KMS-11 (cell line): ENCODE measurements at regions not wholly inside any gene's neighbourhood (a gene's known extent, or its start where the extent isn't known, plus 50 kb on each side); places are given as distances from the start of the nearest gene placed in this dataset.

Source experiments
- H2AFZ ChIP-seq: fragments of 200-600 bp; sonication (generic); 2 replicates; pipeline ENCODE4 v1.6.1; 2016; ENCODE audit warnings: antibody characterized with exemption, mixed run types, low read depth
- H3K27ac ChIP-seq: fragments of 200-600 bp; sonication (generic); 2 replicates; pipeline ENCODE4 v1.6.1; 2016; ENCODE audit warnings: mild to moderate bottlenecking, mixed run types
- H3K27me3 ChIP-seq: fragments of 200-600 bp; sonication (generic); 2 replicates; pipeline ENCODE4 v1.6.1; 2017; ENCODE audit warnings: mild to moderate bottlenecking, low read depth, mixed run types, moderate library complexity; ENCODE audit not compliant: insufficient read depth
- H3K36me3 ChIP-seq: fragments of 200-600 bp; sonication (generic); 2 replicates; pipeline ENCODE4 v1.6.1; 2017; ENCODE audit warnings: mild to moderate bottlenecking, mixed run types; ENCODE audit not compliant: insufficient read depth
- H3K4me1 ChIP-seq: fragments of 200-600 bp; sonication (generic); 2 replicates; pipeline ENCODE4 v1.6.1; 2016; ENCODE audit warnings: mild to moderate bottlenecking, low read depth, mixed run types; ENCODE audit not compliant: poor library complexity, severe bottlenecking
- H3K4me2 ChIP-seq: fragments of 200-600 bp; sonication (generic); 2 replicates; pipeline ENCODE4 v1.7.0; 2016; ENCODE audit warnings: mild to moderate bottlenecking, mixed run types
- H3K4me3 ChIP-seq: fragments of 200-600 bp; sonication (generic); IDR thresholded peaks from 2 replicates; pipeline ENCODE4 v1.6.1; 2017; ENCODE audit warnings: low read depth, low read length, mixed read lengths; ENCODE audit not compliant: insufficient read depth
- H3K79me2 ChIP-seq: fragments of 200-600 bp; sonication (generic); 2 replicates; pipeline ENCODE4 v1.6.1; 2016; ENCODE audit warnings: low read depth, mixed run types; ENCODE audit not compliant: insufficient read depth
- H3K9ac ChIP-seq: fragments of 200-600 bp; sonication (generic); 2 replicates; pipeline ENCODE4 v1.6.1; 2016; ENCODE audit warnings: mild to moderate bottlenecking, mixed run types
- H4K20me1 ChIP-seq: fragments of 200-600 bp; sonication (generic); 2 replicates; pipeline ENCODE4 v1.6.1; 2016; ENCODE audit warnings: mild to moderate bottlenecking, mixed run types; ENCODE audit not compliant: insufficient read depth
- TF ChIP-seq, protein P1 (sequence below): fragments of 200-600 bp; sonication (generic); conservative IDR thresholded peaks from 2 replicates; pipeline ENCODE4 v1.6.1; 2017; ENCODE audit warnings: low read depth, mild to moderate bottlenecking, antibody characterized with exemption, low read length, moderate library complexity, mixed read lengths

DNA sequence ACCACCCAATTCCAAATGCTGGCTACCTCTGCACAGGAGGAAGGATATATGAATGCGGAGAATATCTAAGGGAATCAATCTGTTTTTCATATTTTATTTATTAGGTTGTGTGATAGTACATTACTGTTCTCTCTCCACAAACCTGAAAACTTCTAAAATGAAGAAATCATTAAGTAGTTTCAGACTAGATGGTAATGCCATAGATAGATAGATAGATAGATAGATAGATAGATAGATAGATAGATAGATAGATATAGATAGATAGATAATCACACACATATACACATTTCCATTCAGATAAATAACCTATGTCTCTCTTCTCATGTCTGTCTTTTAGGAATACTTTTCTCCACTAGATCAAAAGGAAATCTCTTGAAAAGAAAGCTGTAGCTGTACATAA is 126.1 kb upstream of the TSPAN8 start:
- H4K20me1 ChIP-seq: no peaks in the 10 kb centered on the region

DNA sequence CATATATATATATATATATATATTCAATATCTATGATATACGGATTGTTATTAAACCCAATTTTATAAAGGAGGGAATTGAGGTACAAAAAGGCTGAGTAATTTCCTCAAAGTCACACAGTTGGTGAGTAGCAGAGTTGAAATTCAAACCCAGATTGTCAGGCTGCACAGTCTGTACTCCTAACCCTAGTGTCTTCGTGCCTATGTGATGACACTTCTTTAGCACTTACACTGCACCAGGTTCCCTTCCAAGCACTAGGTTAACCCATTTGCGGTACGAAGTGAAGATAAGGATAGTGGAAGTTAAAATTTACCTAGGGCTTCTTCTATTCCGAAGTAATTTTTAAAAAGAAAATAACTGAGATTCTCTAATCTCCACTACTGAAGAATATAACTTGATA is 125.1 kb upstream of the TSPAN8 start:
- TF ChIP-seq, protein P1, sequence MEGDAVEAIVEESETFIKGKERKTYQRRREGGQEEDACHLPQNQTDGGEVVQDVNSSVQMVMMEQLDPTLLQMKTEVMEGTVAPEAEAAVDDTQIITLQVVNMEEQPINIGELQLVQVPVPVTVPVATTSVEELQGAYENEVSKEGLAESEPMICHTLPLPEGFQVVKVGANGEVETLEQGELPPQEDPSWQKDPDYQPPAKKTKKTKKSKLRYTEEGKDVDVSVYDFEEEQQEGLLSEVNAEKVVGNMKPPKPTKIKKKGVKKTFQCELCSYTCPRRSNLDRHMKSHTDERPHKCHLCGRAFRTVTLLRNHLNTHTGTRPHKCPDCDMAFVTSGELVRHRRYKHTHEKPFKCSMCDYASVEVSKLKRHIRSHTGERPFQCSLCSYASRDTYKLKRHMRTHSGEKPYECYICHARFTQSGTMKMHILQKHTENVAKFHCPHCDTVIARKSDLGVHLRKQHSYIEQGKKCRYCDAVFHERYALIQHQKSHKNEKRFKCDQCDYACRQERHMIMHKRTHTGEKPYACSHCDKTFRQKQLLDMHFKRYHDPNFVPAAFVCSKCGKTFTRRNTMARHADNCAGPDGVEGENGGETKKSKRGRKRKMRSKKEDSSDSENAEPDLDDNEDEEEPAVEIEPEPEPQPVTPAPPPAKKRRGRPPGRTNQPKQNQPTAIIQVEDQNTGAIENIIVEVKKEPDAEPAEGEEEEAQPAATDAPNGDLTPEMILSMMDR: no peak
- no peak overlapping the region for H3K9ac ChIP-seq

More for the DNA sequence above, 126.1 kb upstream of the TSPAN8 start:
- no peaks in the 10 kb centered on the region for H3K27me3 ChIP-seq
- no peak overlapping the region for H3K27ac ChIP-seq
- no peak overlapping the region for H3K9ac ChIP-seq
- no peak overlapping the region for H3K4me2 ChIP-seq
- TF ChIP-seq, protein P1: no peak
- no peak overlapping the region for H2AFZ ChIP-seq
- H3K36me3 ChIP-seq: no peaks in the 10 kb centered on the region
- no peak overlapping the region for H3K4me3 ChIP-seq
- H3K79me2 ChIP-seq: no peaks in the 10 kb centered on the region
- no peaks in the 10 kb centered on the region for H3K4me1 ChIP-seq

DNA sequence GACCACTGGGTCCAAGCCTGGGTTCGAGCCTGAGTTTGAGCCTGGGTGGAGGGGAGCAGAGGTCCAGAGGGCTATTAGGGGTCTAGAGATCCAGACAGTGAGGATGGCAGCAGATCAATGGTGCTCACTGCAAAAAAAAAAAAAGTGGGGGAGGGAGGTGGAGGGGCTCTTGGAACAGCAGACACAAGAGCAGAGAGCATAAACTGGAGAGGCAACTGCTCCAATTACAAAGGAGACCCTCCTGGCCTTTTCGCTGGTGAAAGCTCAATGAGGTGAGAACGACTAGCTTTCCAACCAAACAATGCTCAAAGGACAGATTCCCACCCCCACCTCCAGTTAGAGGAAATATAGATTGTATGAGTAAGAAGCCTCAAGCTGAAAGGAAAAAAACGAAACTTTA is 124.2 kb upstream of the TSPAN8 start:
- Histone ChIP-seq H4K20me1 (no peaks in the 10 kb centered on the region), H3K4me3 (no peak overlapping the region), H3K4me2 (no peak overlapping the region), H2AFZ (no peak overlapping the region), H3K36me3 (no peaks in the 10 kb centered on the region), H3K27me3 (no peaks in the 10 kb centered on the region), H3K4me1 (no peaks in the 10 kb centered on the region), H3K9ac (no peak overlapping the region), H3K27ac (no peak overlapping the region), H3K79me2 (no peaks in the 10 kb centered on the region)
- TF ChIP-seq, protein P1: no peak

More for the DNA sequence above, 125.1 kb upstream of the TSPAN8 start:
- Histone ChIP-seq H3K4me2 (no peak overlapping the region), H2AFZ (no peak overlapping the region), H3K36me3 (no peaks in the 10 kb centered on the region), H3K79me2 (no peaks in the 10 kb centered on the region), H3K27ac (no peak overlapping the region), H3K4me3 (no peak overlapping the region), H3K27me3 (no peaks in the 10 kb centered on the region), H3K4me1 (no peaks in the 10 kb centered on the region), H4K20me1 (no peaks in the 10 kb centered on the region)

DNA sequence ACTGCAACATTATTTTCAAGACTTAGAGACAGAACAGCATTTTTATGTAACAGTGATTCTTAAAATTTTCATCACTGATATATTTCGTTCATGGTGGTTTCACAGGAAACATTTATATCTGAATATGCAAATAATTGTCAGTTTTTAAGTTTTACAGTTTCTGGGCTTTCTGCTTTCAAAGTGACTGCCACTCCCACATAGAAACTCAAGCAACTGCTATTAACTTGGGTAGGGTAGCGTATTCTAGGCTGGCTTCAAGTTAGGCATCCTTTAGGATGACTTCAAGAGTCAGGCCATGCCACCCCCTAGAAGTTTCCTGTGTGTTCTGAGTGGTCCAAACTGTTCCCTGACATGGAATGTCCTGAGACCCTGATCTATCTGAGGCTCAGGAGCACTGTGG is 123.6 kb upstream of the TSPAN8 start:
- Histone ChIP-seq H2AFZ (no peak overlapping the region), H3K79me2 (no peaks in the 10 kb centered on the region), H3K27me3 (no peaks in the 10 kb centered on the region), H4K20me1 (no peaks in the 10 kb centered on the region), H3K4me3 (no peak overlapping the region), H3K4me2 (no peak overlapping the region), H3K9ac (no peak overlapping the region), H3K27ac (no peak overlapping the region), H3K4me1 (no peaks in the 10 kb centered on the region), H3K36me3 (no peaks in the 10 kb centered on the region)
- TF ChIP-seq, protein P1: no peak
